Testis (tissue), 2 donors: ENCODE measurements at regions not wholly inside any gene's neighbourhood (a gene's known extent, or its start where the extent isn't known, plus 50 kb on each side); places are given as distances from the start of the nearest gene placed in this dataset.

Experiments used
- CTCF ChIP-seq, 3 experiments: fragments of 450-650 bp in 2 of 3; fragments of 200-600 bp in 1 of 3; sonication (generic) in 1 of 3; IDR thresholded peaks; one replicate each; pipeline ENCODE4 v1.5.1; 2016 to 2019; ENCODE audit warnings: antibody characterized with exemption in 3 of 3, mild to moderate bottlenecking in 2 of 3, moderate library complexity in 1 of 3
- POLR2A ChIP-seq: fragments of 450-650 bp; IDR thresholded peaks from one replicate; pipeline ENCODE4 v1.6.1; 2017; ENCODE audit warnings: antibody characterized with exemption, mild to moderate bottlenecking, moderate library complexity

- no peak for TF ChIP-seq POLR2A
- no peak for TF ChIP-seq CTCF (IDR thresholded peaks at IDR 0.05)
These were observed 1110.3 kb downstream of the NAALADL2 start for GRCh38 chr3:175969456-175969855.
